ENCODE measurements at regions not wholly inside any gene's neighbourhood (a gene's known extent, or its start where the extent isn't known, plus 50 kb on each side); places are given as distances from the start of the nearest gene placed in this dataset.

DNA sequence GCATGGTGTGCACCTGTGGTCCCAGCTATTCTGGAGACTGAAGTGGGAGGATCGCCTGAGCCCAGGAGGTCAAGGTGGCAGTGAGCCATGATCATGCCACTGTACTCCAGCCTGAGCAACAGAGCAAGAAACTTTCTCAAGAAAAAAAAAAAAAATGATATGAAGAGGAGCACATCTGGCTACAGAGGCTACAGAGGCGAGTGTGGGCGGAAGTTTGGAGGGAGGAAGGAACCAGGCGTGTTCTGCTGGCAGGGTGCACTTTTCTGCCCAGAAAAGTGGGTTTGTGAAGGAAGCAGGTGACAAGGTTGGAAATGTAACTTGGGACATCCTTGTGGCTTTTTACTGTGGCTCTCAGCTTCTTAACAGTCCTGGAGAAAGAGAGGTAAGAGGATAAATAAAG is 96.7 kb downstream of the SNX5 start:
- FAIRE-seq (no peak), DNase-seq (ENCODE audit: low read depth in 1 of 2, low spot score in 2 of 2) (no peak)
- POLR2A ChIA-PET (ENCODE audit: partially characterized antibody): interaction anchor here (0.8 kb wide), 1 partner anchor 19 kb away, joined by 3 read pairs; no protein-coding TSS in a partner anchor
- Histone ChIP-seq H2AFZ (ENCODE audit: low read length) (no peak overlapping the region), H2BK15ac (ENCODE audit: low read length) (no peak overlapping the region), H3K36me3 (ENCODE audit: control insufficient read depth in 2 of 4, insufficient read depth in 4 of 4, low read length in 3 of 4) (no peaks in the 10 kb centered on the region), H3K79me1 (ENCODE audit: low read depth, low read length) (no peaks in the 10 kb centered on the region), H2BK120ac (replicated peaks; ENCODE audit: low read depth, low read length) (peak overlapping the region; percentile 97), H4K5ac (ENCODE audit: insufficient read length, low read depth, low read length) (peak overlapping the region; percentile 37), H2AK5ac (ENCODE audit: low read depth, low read length) (peak overlapping the region; percentile 79), H3K4me1 (replicated peaks in 1 of 4; ENCODE audit: control insufficient read depth in 3 of 4, insufficient read depth in 4 of 4, low read length in 3 of 4) (peaks cover 14 to 44% (median 28%) of the 10 kb centered on the region in 4 experiments), H4K8ac (ENCODE audit: extremely low read depth, insufficient read depth, low read length) (no peak overlapping the region), H2BK20ac (ENCODE audit: low read length) (peak overlapping the region; percentile 94), H3K23ac (ENCODE audit: insufficient read length) (no peak overlapping the region), H4K20me1 (replicated peaks in 1 of 2; ENCODE audit: control insufficient read depth in 1 of 2, insufficient read depth in 2 of 2, low read length in 2 of 2) (no peaks in the 10 kb centered on the region), H3K14ac (ENCODE audit: insufficient read length) (no peak overlapping the region), H3K18ac (ENCODE audit: extremely low read depth, low read length) (peak overlapping the region; percentile 44), H2BK12ac (ENCODE audit: low read depth, low read length) (peak overlapping the region; percentile 93), H3K23me2 (ENCODE audit: low read depth, low read length) (no peaks in the 10 kb centered on the region), H3K27ac (ENCODE audit: low read depth, low read length) (no peak overlapping the region), H2BK5ac (ENCODE audit: low read depth, low read length) (peak overlapping the region; percentile 96), H3K79me2 (ENCODE audit: control insufficient read depth in 1 of 2, insufficient read depth in 2 of 2, low read length in 2 of 2) (no peaks in the 10 kb centered on the region), H3K9me3 (ENCODE audit: insufficient read depth in 2 of 2, low read depth in 1 of 2, low read length in 1 of 2) (no peaks in the 10 kb centered on the region), H3K4ac (replicated peaks; ENCODE audit: insufficient read length, low read depth, low read length) (peak overlapping the region; percentile 70), H3K9ac (replicated peaks in 1 of 4; ENCODE audit: extremely low read depth in 1 of 4, low read depth in 3 of 4, low read length in 3 of 4) (no peak overlapping the region), H3K4me3 (ENCODE audit: extremely low read depth in 1 of 4, insufficient read depth in 2 of 4, low read depth in 3 of 4, low read length in 4 of 4) (no peak overlapping the region; a peak in 1 of 8 replicates), H3K4me2 (ENCODE audit: insufficient read depth in 1 of 2, low read depth in 2 of 2, low read length in 2 of 2) (peak overlapping the region in 1 of 2 experiments; percentile 0; a peak in 1 of 4 replicates), H4K91ac (replicated peaks; ENCODE audit: insufficient read length, low read length) (peak overlapping the region; percentile 56), H3K27me3 (replicated peaks in 1 of 4; ENCODE audit: control insufficient read depth in 3 of 4, extremely low read depth in 1 of 4, insufficient read depth in 3 of 4, low read length in 3 of 4) (no peaks in the 10 kb centered on the region), H3K56ac (replicated peaks; ENCODE audit: insufficient read length, low read depth, low read length) (no peak overlapping the region)
- WGBS, 2 experiments (ENCODE audit: extremely low coverage in 1 of 2, insufficient coverage in 1 of 2, insufficient read length in 1 of 2, insufficient replicate concordance in 2 of 2, low coverage in 1 of 2, low lambda C conversion rate in 2 of 2, missing lambda C conversion rate in 1 of 2): 57% methylated on average over 4 of the region's 4 CpGs; no CpG with 5 or more reads in 1 of the 2 experiments
- CTCF ChIA-PET (ENCODE audit: partially characterized antibody): interaction anchor here (0.8 to 2.2 kb wide), 5 partner anchors 12 to 189 kb away, joined by 3 to 9 read pairs (median 3); partner anchors contain the start of gene RRBP1
- no peak for TF ChIP-seq CEBPB (IDR thresholded peaks at IDR 0.05; ENCODE audit: low read depth, low read length)
- no peak for TF ChIP-seq YY1 (IDR thresholded peaks at IDR 0.05; ENCODE audit: low read depth, low read length)
- no peak for TF ChIP-seq JUND (IDR thresholded peaks at IDR 0.05; ENCODE audit: low read length)
- TF ChIP-seq CHD2 (IDR thresholded peaks at IDR 0.05; ENCODE audit: low read length): no peak
- TF ChIP-seq HDAC2 (IDR thresholded peaks at IDR 0.05; ENCODE audit: borderline replicate concordance in 1 of 2, low read depth in 2 of 2, low read length in 2 of 2): no peak
- TF ChIP-seq FOSL1 (IDR thresholded peaks at IDR 0.05; ENCODE audit: insufficient read depth, low read depth, low read length): no peak
- TF ChIP-seq CBX5 (IDR thresholded peaks at IDR 0.05; ENCODE audit: low read depth, low read length): no peak
- no peak for TF ChIP-seq E2F6 (IDR thresholded peaks at IDR 0.05)
- no peak for TF ChIP-seq BCL11A (IDR thresholded peaks at IDR 0.05; ENCODE audit: low read depth in 2 of 2, low read length in 2 of 2)
- no peak for TF ChIP-seq CREB1 (IDR thresholded peaks at IDR 0.05)
- TF ChIP-seq POLR2A (IDR thresholded peaks at IDR 0.05; ENCODE audit: control extremely low read depth in 1 of 2, low read depth in 2 of 2, low read length in 2 of 2): no peak

Data from H1 (cell line).